ENCODE measurements at regions not wholly inside any gene's neighbourhood (a gene's known extent, or its start where the extent isn't known, plus 50 kb on each side); places are given as distances from the start of the nearest gene placed in this dataset.

- intact Hi-C loops (cut with micrococcal nuclease; ENCODE audit: unreplicated experiment), result no loop called here
- CTCF ChIA-PET, result no interaction called here
- no TSS peak for BruUV-seq (replicated peaks)
- Mint-ChIP-seq H3K27me3 (ENCODE audit: unreplicated experiment) (no peaks in the 10 kb centered on the region), H3K36me3 (ENCODE audit: insufficient read depth, unreplicated experiment) (no peaks in the 10 kb centered on the region), H3K4me1 (ENCODE audit: low read depth, unreplicated experiment) (no peaks in the 10 kb centered on the region), H3K9me3 (ENCODE audit: low read depth, unreplicated experiment) (peaks cover 5% of the 10 kb centered on the region), H3K4me3 (ENCODE audit: low read depth, unreplicated experiment) (no peak overlapping the region), H3K27ac (ENCODE audit: unreplicated experiment) (no peak overlapping the region)
- no peak for TF ChIP-seq CTCF (IDR thresholded peaks at IDR 0.05; ENCODE audit: unreplicated experiment)
- no peak for DNase-seq
Measured at GRCh38 chr6:40268614-40269013, 318.6 kb downstream of the LRFN2 start.

- no TSS peak for BruUV-seq (replicated peaks)
- TF ChIP-seq CTCF (IDR thresholded peaks at IDR 0.05; ENCODE audit: unreplicated experiment), result no peak
- Mint-ChIP-seq H3K27ac (ENCODE audit: unreplicated experiment) (no peak overlapping the region), H3K4me1 (ENCODE audit: low read depth, unreplicated experiment) (no peaks in the 10 kb centered on the region), H3K27me3 (ENCODE audit: unreplicated experiment) (no peaks in the 10 kb centered on the region), H3K36me3 (ENCODE audit: insufficient read depth, unreplicated experiment) (no peaks in the 10 kb centered on the region), H3K4me3 (ENCODE audit: low read depth, unreplicated experiment) (no peak overlapping the region), H3K9me3 (ENCODE audit: low read depth, unreplicated experiment) (peaks cover 2% of the 10 kb centered on the region)
- intact Hi-C loops (cut with micrococcal nuclease; ENCODE audit: unreplicated experiment), result no loop called here
- DNase-seq, result no peak
- CTCF ChIA-PET, result no interaction called here
Measured at GRCh38 chr6:40268166-40268565, 319.0 kb downstream of the LRFN2 start.

GRCh38 chr6:40265615-40266014 is 321.5 kb downstream of the LRFN2 start:
- DNase-seq, result no peak
- BruUV-seq (replicated peaks), result no TSS peak
- H3K4me3 Mint-ChIP-seq (ENCODE audit: low read depth, unreplicated experiment), result no peak overlapping the region
- H3K4me1 Mint-ChIP-seq (ENCODE audit: low read depth, unreplicated experiment), result no peaks in the 10 kb centered on the region
- CTCF ChIA-PET, result no interaction called here
- H3K27me3 Mint-ChIP-seq (ENCODE audit: unreplicated experiment), result no peaks in the 10 kb centered on the region
- no peak for TF ChIP-seq CTCF (IDR thresholded peaks at IDR 0.05; ENCODE audit: unreplicated experiment)
- no peaks in the 10 kb centered on the region for H3K36me3 Mint-ChIP-seq (ENCODE audit: insufficient read depth, unreplicated experiment)
- H3K27ac Mint-ChIP-seq (ENCODE audit: unreplicated experiment), result no peak overlapping the region
- intact Hi-C loops (cut with micrococcal nuclease; ENCODE audit: unreplicated experiment), result no loop called here
- H3K9me3 Mint-ChIP-seq (ENCODE audit: low read depth, unreplicated experiment), result peaks cover 5% of the 10 kb centered on the region

GRCh38 chr6:40263970-40264369 is 323.2 kb downstream of the LRFN2 start:
- CTCF ChIA-PET, result interaction anchor here (0.7 kb wide), 1 partner anchor 19 kb away, joined by 6 read pairs; no protein-coding TSS in a partner anchor
- H3K36me3 Mint-ChIP-seq (ENCODE audit: insufficient read depth, unreplicated experiment), result no peaks in the 10 kb centered on the region
- H3K4me3 Mint-ChIP-seq (ENCODE audit: low read depth, unreplicated experiment), result no peak overlapping the region
- no peaks in the 10 kb centered on the region for H3K4me1 Mint-ChIP-seq (ENCODE audit: low read depth, unreplicated experiment)
- intact Hi-C loops (cut with micrococcal nuclease; ENCODE audit: unreplicated experiment), result no loop called here
- DNase-seq, result no peak
- no TSS peak for BruUV-seq (replicated peaks)
- H3K27me3 Mint-ChIP-seq (ENCODE audit: unreplicated experiment), result no peaks in the 10 kb centered on the region
- H3K9me3 Mint-ChIP-seq (ENCODE audit: low read depth, unreplicated experiment), result peaks cover 5% of the 10 kb centered on the region
- no peak for TF ChIP-seq CTCF (IDR thresholded peaks at IDR 0.05; ENCODE audit: unreplicated experiment)
- H3K27ac Mint-ChIP-seq (ENCODE audit: unreplicated experiment), result no peak overlapping the region

GRCh38 chr6:40262363-40262762 is 324.8 kb downstream of the LRFN2 start:
- no peak for TF ChIP-seq CTCF (IDR thresholded peaks at IDR 0.05; ENCODE audit: unreplicated experiment)
- no peaks in the 10 kb centered on the region for H3K36me3 Mint-ChIP-seq (ENCODE audit: insufficient read depth, unreplicated experiment)
- no peak overlapping the region for H3K4me3 Mint-ChIP-seq (ENCODE audit: low read depth, unreplicated experiment)
- H3K9me3 Mint-ChIP-seq (ENCODE audit: low read depth, unreplicated experiment), result peaks cover 3% of the 10 kb centered on the region
- DNase-seq, result no peak
- H3K27ac Mint-ChIP-seq (ENCODE audit: unreplicated experiment), result no peak overlapping the region
- intact Hi-C loops (cut with micrococcal nuclease; ENCODE audit: unreplicated experiment), result no loop called here
- no peaks in the 10 kb centered on the region for H3K4me1 Mint-ChIP-seq (ENCODE audit: low read depth, unreplicated experiment)
- CTCF ChIA-PET, result no interaction called here
- no peaks in the 10 kb centered on the region for H3K27me3 Mint-ChIP-seq (ENCODE audit: unreplicated experiment)
- BruUV-seq (replicated peaks), result no TSS peak
